ENCODE measurements at regions not wholly inside any gene's neighbourhood (a gene's known extent, or its start where the extent isn't known, plus 50 kb on each side); places are given as distances from the start of the nearest gene placed in this dataset.

- Histone ChIP-seq H3K27ac (ENCODE audit: low read depth, low read length) (peak overlapping the region; percentile 23), H3K27me3 (ENCODE audit: control insufficient read depth in 3 of 3, insufficient read depth in 3 of 3, low read length in 3 of 3) (no peaks in the 10 kb centered on the region), H3K9ac (ENCODE audit: low read depth in 1 of 3, low read length in 3 of 3) (no peak overlapping the region), H3K4me3 (ENCODE audit: low read length in 3 of 3) (peak overlapping the region in 1 of 3 donors; percentile 19), H3K9me3 (ENCODE audit: control insufficient read depth in 3 of 3, low read length in 3 of 3) (no peaks in the 10 kb centered on the region), H3K4me1 (ENCODE audit: control insufficient read depth in 3 of 3, insufficient read depth in 3 of 3, low read length in 3 of 3) (peaks cover 0 to 3% (median 0%) of the 10 kb centered on the region in 3 donors), H3K36me3 (ENCODE audit: control insufficient read depth in 3 of 3, insufficient read depth in 3 of 3, low read length in 3 of 3) (no peaks in the 10 kb centered on the region)
Observed at GRCh38 chr2:54360055-54360792, 95.9 kb upstream of the SPTBN1 start.

- Histone ChIP-seq H3K9me3 (ENCODE audit: control insufficient read depth in 3 of 3, low read length in 3 of 3) (peaks cover 3 to 4% (median 3%) of the 10 kb centered on the region in 3 donors), H3K9ac (ENCODE audit: low read depth in 1 of 3, low read length in 3 of 3) (no peak overlapping the region), H3K4me3 (ENCODE audit: low read length in 3 of 3) (no peak overlapping the region), H3K27me3 (ENCODE audit: control insufficient read depth in 3 of 3, insufficient read depth in 3 of 3, low read length in 3 of 3) (no peaks in the 10 kb centered on the region), H3K4me1 (ENCODE audit: control insufficient read depth in 3 of 3, insufficient read depth in 3 of 3, low read length in 3 of 3) (peaks cover 0 to 3% (median 0%) of the 10 kb centered on the region in 3 donors), H3K36me3 (ENCODE audit: control insufficient read depth in 3 of 3, insufficient read depth in 3 of 3, low read length in 3 of 3) (no peaks in the 10 kb centered on the region), H3K27ac (ENCODE audit: low read depth, low read length) (no peak overlapping the region)
Observed at GRCh38 chr2:54364409-54364808, 91.7 kb upstream of the SPTBN1 start.

GRCh38 chr2:54365661-54366060 is 90.5 kb upstream of the SPTBN1 start:
- H3K4me1 ChIP-seq (ENCODE audit: control insufficient read depth in 3 of 3, insufficient read depth in 3 of 3, low read length in 3 of 3), result peaks cover 0 to 4% (median 1%) of the 10 kb centered on the region in 3 donors
- H3K9me3 ChIP-seq (ENCODE audit: control insufficient read depth in 3 of 3, low read length in 3 of 3), result peaks cover 3 to 4% (median 3%) of the 10 kb centered on the region in 3 donors
- no peak overlapping the region for H3K27ac ChIP-seq (ENCODE audit: low read depth, low read length)
- no peak overlapping the region for H3K4me3 ChIP-seq (ENCODE audit: low read length in 3 of 3)
- no peak overlapping the region for H3K9ac ChIP-seq (ENCODE audit: low read depth in 1 of 3, low read length in 3 of 3)
- H3K36me3 ChIP-seq (ENCODE audit: control insufficient read depth in 3 of 3, insufficient read depth in 3 of 3, low read length in 3 of 3), result no peaks in the 10 kb centered on the region
- no peaks in the 10 kb centered on the region for H3K27me3 ChIP-seq (ENCODE audit: control insufficient read depth in 3 of 3, insufficient read depth in 3 of 3, low read length in 3 of 3)

- no peaks in the 10 kb centered on the region for H3K36me3 ChIP-seq (ENCODE audit: control insufficient read depth in 3 of 3, insufficient read depth in 3 of 3, low read length in 3 of 3)
- no peak overlapping the region for H3K27ac ChIP-seq (ENCODE audit: low read depth, low read length)
- peaks cover 3 to 4% (median 3%) of the 10 kb centered on the region in 3 donors for H3K9me3 ChIP-seq (ENCODE audit: control insufficient read depth in 3 of 3, low read length in 3 of 3)
- H3K9ac ChIP-seq (ENCODE audit: low read depth in 1 of 3, low read length in 3 of 3), result no peak overlapping the region
- H3K4me3 ChIP-seq (ENCODE audit: low read length in 3 of 3), result no peak overlapping the region
- no peaks in the 10 kb centered on the region for H3K27me3 ChIP-seq (ENCODE audit: control insufficient read depth in 3 of 3, insufficient read depth in 3 of 3, low read length in 3 of 3)
- H3K4me1 ChIP-seq (ENCODE audit: control insufficient read depth in 3 of 3, insufficient read depth in 3 of 3, low read length in 3 of 3), result peaks cover 7 to 12% (median 11%) of the 10 kb centered on the region in 3 donors
Observed at GRCh38 chr2:54366487-54367280, 89.4 kb upstream of the SPTBN1 start.

GRCh38 chr2:54370405-54371104 is 85.6 kb upstream of the SPTBN1 start:
- Histone ChIP-seq H3K27ac (ENCODE audit: low read depth, low read length) (no peak overlapping the region), H3K36me3 (ENCODE audit: control insufficient read depth in 3 of 3, insufficient read depth in 3 of 3, low read length in 3 of 3) (no peaks in the 10 kb centered on the region), H3K4me1 (ENCODE audit: control insufficient read depth in 3 of 3, insufficient read depth in 3 of 3, low read length in 3 of 3) (peaks cover 9 to 27% (median 17%) of the 10 kb centered on the region in 3 donors), H3K9ac (ENCODE audit: low read depth in 1 of 3, low read length in 3 of 3) (no peak overlapping the region), H3K4me3 (ENCODE audit: low read length in 3 of 3) (no peak overlapping the region), H3K9me3 (ENCODE audit: control insufficient read depth in 3 of 3, low read length in 3 of 3) (peaks cover 3 to 4% (median 3%) of the 10 kb centered on the region in 3 donors), H3K27me3 (ENCODE audit: control insufficient read depth in 3 of 3, insufficient read depth in 3 of 3, low read length in 3 of 3) (no peaks in the 10 kb centered on the region)

GRCh38 chr2:54371460-54372065 is 84.6 kb upstream of the SPTBN1 start:
- H3K27me3 ChIP-seq (ENCODE audit: control insufficient read depth in 3 of 3, insufficient read depth in 3 of 3, low read length in 3 of 3), result no peaks in the 10 kb centered on the region
- peaks cover 0 to 4% (median 3%) of the 10 kb centered on the region in 3 donors for H3K9me3 ChIP-seq (ENCODE audit: control insufficient read depth in 3 of 3, low read length in 3 of 3)
- no peak overlapping the region for H3K4me3 ChIP-seq (ENCODE audit: low read length in 3 of 3)
- H3K36me3 ChIP-seq (ENCODE audit: control insufficient read depth in 3 of 3, insufficient read depth in 3 of 3, low read length in 3 of 3), result no peaks in the 10 kb centered on the region
- peak overlapping the region; percentile 20 for H3K27ac ChIP-seq (ENCODE audit: low read depth, low read length)
- no peak overlapping the region for H3K9ac ChIP-seq (ENCODE audit: low read depth in 1 of 3, low read length in 3 of 3)
- H3K4me1 ChIP-seq (ENCODE audit: control insufficient read depth in 3 of 3, insufficient read depth in 3 of 3, low read length in 3 of 3), result peaks cover 9 to 27% (median 17%) of the 10 kb centered on the region in 3 donors

GRCh38 chr2:54372361-54372760 is 83.8 kb upstream of the SPTBN1 start:
- H3K4me1 ChIP-seq (ENCODE audit: control insufficient read depth in 3 of 3, insufficient read depth in 3 of 3, low read length in 3 of 3), result peaks cover 9 to 27% (median 17%) of the 10 kb centered on the region in 3 donors
- H3K4me3 ChIP-seq (ENCODE audit: low read length in 3 of 3), result no peak overlapping the region
- H3K9ac ChIP-seq (ENCODE audit: low read depth in 1 of 3, low read length in 3 of 3), result no peak overlapping the region
- peaks cover 0 to 3% (median 2%) of the 10 kb centered on the region in 3 donors for H3K9me3 ChIP-seq (ENCODE audit: control insufficient read depth in 3 of 3, low read length in 3 of 3)
- no peaks in the 10 kb centered on the region for H3K27me3 ChIP-seq (ENCODE audit: control insufficient read depth in 3 of 3, insufficient read depth in 3 of 3, low read length in 3 of 3)
- no peak overlapping the region for H3K27ac ChIP-seq (ENCODE audit: low read depth, low read length)
- no peaks in the 10 kb centered on the region for H3K36me3 ChIP-seq (ENCODE audit: control insufficient read depth in 3 of 3, insufficient read depth in 3 of 3, low read length in 3 of 3)

- Histone ChIP-seq H3K36me3 (ENCODE audit: control insufficient read depth in 3 of 3, insufficient read depth in 3 of 3, low read length in 3 of 3) (no peaks in the 10 kb centered on the region), H3K9me3 (ENCODE audit: control insufficient read depth in 3 of 3, low read length in 3 of 3) (no peaks in the 10 kb centered on the region), H3K4me3 (ENCODE audit: low read length in 3 of 3) (peak overlapping the region in 1 of 3 donors; percentile 31), H3K9ac (ENCODE audit: low read depth in 1 of 3, low read length in 3 of 3) (no peak overlapping the region), H3K27me3 (ENCODE audit: control insufficient read depth in 3 of 3, insufficient read depth in 3 of 3, low read length in 3 of 3) (no peaks in the 10 kb centered on the region), H3K4me1 (ENCODE audit: control insufficient read depth in 3 of 3, insufficient read depth in 3 of 3, low read length in 3 of 3) (peaks cover 9 to 27% (median 17%) of the 10 kb centered on the region in 3 donors), H3K27ac (ENCODE audit: low read depth, low read length) (no peak overlapping the region)
Observed at GRCh38 chr2:54373855-54374254, 82.3 kb upstream of the SPTBN1 start.

- H3K9me3 ChIP-seq (ENCODE audit: control insufficient read depth in 3 of 3, low read length in 3 of 3), result no peaks in the 10 kb centered on the region
- peaks cover 9 to 27% (median 17%) of the 10 kb centered on the region in 3 donors for H3K4me1 ChIP-seq (ENCODE audit: control insufficient read depth in 3 of 3, insufficient read depth in 3 of 3, low read length in 3 of 3)
Observed at GRCh38 chr2:54374591-54375364, 81.3 kb upstream of the SPTBN1 start.

More at GRCh38 chr2:54374591-54375364, 81.3 kb upstream of the SPTBN1 start:
- Histone ChIP-seq H3K4me3 (ENCODE audit: low read length in 3 of 3) (no peak overlapping the region), H3K27ac (ENCODE audit: low read depth, low read length) (no peak overlapping the region), H3K36me3 (ENCODE audit: control insufficient read depth in 3 of 3, insufficient read depth in 3 of 3, low read length in 3 of 3) (no peaks in the 10 kb centered on the region), H3K27me3 (ENCODE audit: control insufficient read depth in 3 of 3, insufficient read depth in 3 of 3, low read length in 3 of 3) (no peaks in the 10 kb centered on the region), H3K9ac (ENCODE audit: low read depth in 1 of 3, low read length in 3 of 3) (no peak overlapping the region)
